Lower lobe of right lung (tissue), 2 donors: ENCODE measurements at regions not wholly inside any gene's neighbourhood (a gene's known extent, or its start where the extent isn't known, plus 50 kb on each side); places are given as distances from the start of the nearest gene placed in this dataset.

ENCODE experiments used
- ATAC-seq, 2 donors: fragments of 200-7000 bp; cut with Tn5 transposase; one replicate each; pipeline ENCODE4 v1.9.1; 2020 to 2022; ENCODE audit warnings: mild to moderate bottlenecking in 2 of 2, moderate library complexity in 2 of 2
- DNase-seq: peaks from one replicate; pipeline ENCODE4 v3.0.0-alpha.2; 2020
- H3K27ac ChIP-seq: fragments of 200-600 bp; one replicate; pipeline ENCODE4 v1.8.0; 2022
- H3K27me3 ChIP-seq: fragments of 200-600 bp; one replicate; pipeline ENCODE4 v1.8.0; 2022; ENCODE audit warnings: low read depth
- H3K36me3 ChIP-seq: fragments of 200-600 bp; one replicate; pipeline ENCODE4 v1.8.0; 2022; ENCODE audit warnings: mild to moderate bottlenecking
- H3K4me1 ChIP-seq: fragments of 200-600 bp; one replicate; pipeline ENCODE4 v1.8.0; 2022
- H3K4me3 ChIP-seq: fragments of 200-600 bp; one replicate; pipeline ENCODE4 v1.8.0; 2022; ENCODE audit warnings: mild to moderate bottlenecking
- H3K9me3 ChIP-seq: fragments of 200-600 bp; one replicate; pipeline ENCODE4 v1.8.0; 2022
- intact Hi-C: fragments of 100-400 bp; cut with DNase I; formaldehyde crosslinking; loops from one replicate; pipeline ENCODE4 v1.11.0; 2022
- TF ChIP-seq, protein P1 (sequence below): fragments of 200-600 bp; IDR thresholded peaks from one replicate; pipeline ENCODE4 v1.8.0; 2022; ENCODE audit warnings: antibody characterized with exemption, mild to moderate bottlenecking
- donor health status: DM: no; HTN: yes; CAD: no; lungs with severe emphysema.

DNA sequence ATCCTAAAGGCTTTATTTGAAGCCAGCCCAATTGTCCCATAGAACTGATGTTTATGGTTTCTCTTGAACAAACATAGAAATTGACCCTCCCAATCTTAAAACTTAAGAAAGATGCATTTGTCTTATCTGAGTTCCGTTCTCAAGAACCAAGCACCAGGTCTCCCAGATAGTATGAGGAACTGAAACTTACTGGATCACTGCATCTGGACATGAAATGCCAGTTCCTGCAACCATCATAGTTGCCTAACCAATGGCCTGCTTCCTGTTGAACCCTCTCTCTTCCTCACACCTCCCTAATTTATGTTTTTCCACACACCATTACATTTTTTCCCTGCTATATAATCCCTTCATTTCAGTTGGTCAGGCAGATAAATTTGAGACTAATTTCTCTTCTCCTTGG lies 478.9 kb downstream of the HTR1A start:
- Histone ChIP-seq H3K27ac (no peak overlapping the region), H3K27me3 (no peaks in the 10 kb centered on the region), H3K36me3 (no peaks in the 10 kb centered on the region), H3K4me3 (no peak overlapping the region), H3K4me1 (no peaks in the 10 kb centered on the region), H3K9me3 (no peaks in the 10 kb centered on the region)
- TF ChIP-seq, protein P1, sequence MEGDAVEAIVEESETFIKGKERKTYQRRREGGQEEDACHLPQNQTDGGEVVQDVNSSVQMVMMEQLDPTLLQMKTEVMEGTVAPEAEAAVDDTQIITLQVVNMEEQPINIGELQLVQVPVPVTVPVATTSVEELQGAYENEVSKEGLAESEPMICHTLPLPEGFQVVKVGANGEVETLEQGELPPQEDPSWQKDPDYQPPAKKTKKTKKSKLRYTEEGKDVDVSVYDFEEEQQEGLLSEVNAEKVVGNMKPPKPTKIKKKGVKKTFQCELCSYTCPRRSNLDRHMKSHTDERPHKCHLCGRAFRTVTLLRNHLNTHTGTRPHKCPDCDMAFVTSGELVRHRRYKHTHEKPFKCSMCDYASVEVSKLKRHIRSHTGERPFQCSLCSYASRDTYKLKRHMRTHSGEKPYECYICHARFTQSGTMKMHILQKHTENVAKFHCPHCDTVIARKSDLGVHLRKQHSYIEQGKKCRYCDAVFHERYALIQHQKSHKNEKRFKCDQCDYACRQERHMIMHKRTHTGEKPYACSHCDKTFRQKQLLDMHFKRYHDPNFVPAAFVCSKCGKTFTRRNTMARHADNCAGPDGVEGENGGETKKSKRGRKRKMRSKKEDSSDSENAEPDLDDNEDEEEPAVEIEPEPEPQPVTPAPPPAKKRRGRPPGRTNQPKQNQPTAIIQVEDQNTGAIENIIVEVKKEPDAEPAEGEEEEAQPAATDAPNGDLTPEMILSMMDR, result no peak
- DNase-seq, result no peak
- no peak for ATAC-seq
- intact Hi-C loops, result no loop called here

DNA sequence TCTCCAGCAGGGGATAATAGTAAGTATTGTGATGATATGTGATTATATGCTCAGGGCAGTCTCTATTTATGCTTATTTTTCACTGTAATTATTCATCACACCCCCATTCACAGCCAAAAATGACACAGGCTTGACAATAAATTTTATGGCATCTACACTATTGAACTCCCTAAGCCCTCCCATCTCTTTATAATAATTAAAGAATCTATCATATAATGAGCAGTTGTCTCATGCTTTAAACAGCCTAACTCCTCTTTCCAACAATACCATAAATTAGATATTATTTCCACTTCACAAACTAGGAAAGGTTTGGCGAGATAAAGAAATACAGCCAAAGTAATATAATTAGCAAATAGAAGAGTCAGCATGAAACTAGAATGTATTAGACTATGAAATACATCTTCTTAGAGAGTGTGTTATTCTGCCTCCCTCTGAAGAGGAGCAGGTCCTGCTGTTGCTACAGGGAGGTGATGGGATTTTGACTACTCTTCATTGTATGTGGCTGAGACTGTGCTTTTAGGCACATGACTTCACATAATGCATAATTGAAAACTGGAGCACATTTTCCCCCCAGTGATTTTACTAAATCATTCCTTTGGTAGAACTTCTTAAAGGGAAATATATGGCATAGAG lies 488.8 kb downstream of the HTR1A start:
- TF ChIP-seq, protein P1, result no peak
- ATAC-seq, result no peak
- intact Hi-C loops, result no loop called here
- DNase-seq, result no peak
- no peaks in the 10 kb centered on the region for H3K9me3 ChIP-seq
- H3K27me3 ChIP-seq, result no peaks in the 10 kb centered on the region
- H3K27ac ChIP-seq, result no peak overlapping the region
- H3K4me3 ChIP-seq, result no peak overlapping the region
- H3K36me3 ChIP-seq, result no peaks in the 10 kb centered on the region
- no peaks in the 10 kb centered on the region for H3K4me1 ChIP-seq

DNA sequence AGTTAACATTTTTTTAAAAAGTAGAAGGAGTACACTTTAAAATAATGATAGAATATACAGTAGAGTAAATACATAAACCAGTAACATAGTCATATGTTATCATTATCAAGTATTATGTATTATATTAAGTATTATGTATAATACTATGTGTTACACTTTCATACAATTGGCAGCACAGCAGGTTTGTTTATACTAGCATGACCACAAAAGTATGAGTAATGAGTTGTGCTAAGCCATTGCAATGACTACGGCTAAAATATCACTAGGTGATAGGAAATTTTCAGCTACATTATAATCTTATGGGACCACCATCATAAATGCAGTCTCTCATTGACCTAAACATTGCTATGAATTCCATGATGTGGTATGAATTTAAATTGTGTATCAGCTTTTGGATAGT lies 506.0 kb downstream of the HTR1A start:
- Histone ChIP-seq H3K4me3 (no peak overlapping the region), H3K27me3 (no peaks in the 10 kb centered on the region), H3K27ac (no peak overlapping the region), H3K4me1 (no peaks in the 10 kb centered on the region), H3K9me3 (no peaks in the 10 kb centered on the region), H3K36me3 (no peaks in the 10 kb centered on the region)
- intact Hi-C loops, result no loop called here
- ATAC-seq (no peak), DNase-seq (no peak)
- TF ChIP-seq, protein P1, result no peak

DNA sequence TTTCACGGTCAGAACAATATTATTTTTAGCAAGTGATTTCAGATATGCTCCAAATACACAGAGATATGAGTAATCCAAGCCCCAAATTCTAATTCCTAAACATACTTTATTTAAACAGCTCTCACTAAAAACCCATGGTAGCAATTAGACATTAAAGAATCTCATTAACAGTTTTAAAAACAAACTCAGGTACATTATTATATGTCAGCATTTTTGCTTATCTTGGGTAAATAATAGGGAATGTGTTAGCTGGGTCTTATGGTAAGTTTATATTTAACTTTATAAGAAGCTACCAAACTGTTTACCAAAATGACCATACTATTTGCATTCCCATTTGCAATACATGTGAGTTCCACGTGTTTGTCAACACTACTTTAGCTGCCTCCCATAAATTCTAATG lies 511.1 kb downstream of the HTR1A start:
- Histone ChIP-seq H3K27me3 (no peaks in the 10 kb centered on the region), H3K9me3 (no peaks in the 10 kb centered on the region), H3K4me1 (no peaks in the 10 kb centered on the region), H3K4me3 (no peak overlapping the region), H3K36me3 (no peaks in the 10 kb centered on the region), H3K27ac (no peak overlapping the region)
- TF ChIP-seq, protein P1, result no peak
- ATAC-seq (no peak), DNase-seq (no peak)
- intact Hi-C loops, result no loop called here

DNA sequence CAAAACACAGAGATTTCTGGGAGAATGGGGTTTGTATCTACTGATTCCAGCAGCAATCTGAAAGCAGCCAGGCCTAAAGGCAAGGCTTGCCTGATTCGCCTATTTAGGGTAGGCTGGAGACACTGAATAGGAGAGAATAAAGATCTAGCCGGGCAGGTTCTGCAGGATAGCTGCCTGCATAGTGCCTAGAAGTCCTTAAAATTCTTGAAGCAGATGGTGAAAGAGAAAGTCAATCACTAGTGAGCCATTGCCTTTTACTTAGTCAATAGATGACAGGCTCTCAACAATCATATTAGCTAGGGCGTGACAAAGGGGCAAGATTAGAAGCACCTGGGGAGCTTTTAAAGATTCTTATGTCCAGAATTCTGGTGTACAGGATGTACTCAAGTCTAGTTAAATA lies 522.7 kb downstream of the HTR1A start:
- ATAC-seq (peak; percentile 87 to 89), DNase-seq (peak; percentile 45)
- intact Hi-C loops, result no loop called here
- TF ChIP-seq, protein P1, result no peak
- H3K4me1 ChIP-seq, result no peaks in the 10 kb centered on the region
- no peaks in the 10 kb centered on the region for H3K36me3 ChIP-seq
- peak overlapping the region; percentile 48 for H3K27ac ChIP-seq
- no peaks in the 10 kb centered on the region for H3K9me3 ChIP-seq
- no peaks in the 10 kb centered on the region for H3K27me3 ChIP-seq
- no peak overlapping the region for H3K4me3 ChIP-seq

DNA sequence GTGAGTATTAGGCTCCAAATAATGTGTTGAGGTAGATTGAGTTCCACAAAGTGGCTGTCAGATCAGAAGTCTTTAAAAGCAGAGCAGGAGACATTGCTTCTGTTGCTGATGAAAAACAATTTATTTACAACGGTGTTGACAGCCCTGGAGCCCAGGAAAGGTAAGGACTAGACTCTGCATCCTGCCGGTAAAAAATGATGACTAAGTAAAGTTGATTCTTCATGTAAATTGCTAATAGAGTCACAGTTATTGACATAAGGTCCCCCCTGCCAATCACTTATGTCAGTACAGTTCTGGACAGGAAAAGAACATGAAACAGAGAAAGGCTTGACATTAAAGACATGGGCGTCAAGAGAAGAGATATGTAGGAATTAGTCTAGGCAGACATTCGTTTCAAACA lies 552.5 kb downstream of the HTR1A start:
- no peaks in the 10 kb centered on the region for H3K27me3 ChIP-seq
- no peak overlapping the region for H3K4me3 ChIP-seq
- ATAC-seq, result no peak
- H3K36me3 ChIP-seq, result no peaks in the 10 kb centered on the region
- TF ChIP-seq, protein P1, result no peak
- no peak for DNase-seq
- no peaks in the 10 kb centered on the region for H3K9me3 ChIP-seq
- intact Hi-C loops, result no loop called here
- no peak overlapping the region for H3K27ac ChIP-seq
- no peaks in the 10 kb centered on the region for H3K4me1 ChIP-seq
